Epithelial cell of proximal tubule (primary cell): ENCODE measurements at regions not wholly inside any gene's neighbourhood (a gene's known extent, or its start where the extent isn't known, plus 50 kb on each side); places are given as distances from the start of the nearest gene placed in this dataset.
"Not testable (repeated sequence)": the region's sequence is repeated elsewhere in the genome, so short reads cannot be mapped to it uniquely, and the experiment has no call there.

ENCODE experiments used
- DNase-seq: peaks from one replicate; pipeline ENCODE4 v3.0.0-alpha.2; 2011; ENCODE audit warnings: low read depth
- H3K4me3 ChIP-seq: 2 replicates; pipeline ENCODE4 v1.5.1; 2011; ENCODE audit warnings: low read depth, mild to moderate bottlenecking, low read length
- TF ChIP-seq, protein P1 (sequence below): conservative IDR thresholded peaks from 2 replicates; pipeline ENCODE4 v1.5.1; 2012; ENCODE audit warnings: low read depth, mild to moderate bottlenecking, low read length

- no peak for DNase-seq
- TF ChIP-seq, protein P1, sequence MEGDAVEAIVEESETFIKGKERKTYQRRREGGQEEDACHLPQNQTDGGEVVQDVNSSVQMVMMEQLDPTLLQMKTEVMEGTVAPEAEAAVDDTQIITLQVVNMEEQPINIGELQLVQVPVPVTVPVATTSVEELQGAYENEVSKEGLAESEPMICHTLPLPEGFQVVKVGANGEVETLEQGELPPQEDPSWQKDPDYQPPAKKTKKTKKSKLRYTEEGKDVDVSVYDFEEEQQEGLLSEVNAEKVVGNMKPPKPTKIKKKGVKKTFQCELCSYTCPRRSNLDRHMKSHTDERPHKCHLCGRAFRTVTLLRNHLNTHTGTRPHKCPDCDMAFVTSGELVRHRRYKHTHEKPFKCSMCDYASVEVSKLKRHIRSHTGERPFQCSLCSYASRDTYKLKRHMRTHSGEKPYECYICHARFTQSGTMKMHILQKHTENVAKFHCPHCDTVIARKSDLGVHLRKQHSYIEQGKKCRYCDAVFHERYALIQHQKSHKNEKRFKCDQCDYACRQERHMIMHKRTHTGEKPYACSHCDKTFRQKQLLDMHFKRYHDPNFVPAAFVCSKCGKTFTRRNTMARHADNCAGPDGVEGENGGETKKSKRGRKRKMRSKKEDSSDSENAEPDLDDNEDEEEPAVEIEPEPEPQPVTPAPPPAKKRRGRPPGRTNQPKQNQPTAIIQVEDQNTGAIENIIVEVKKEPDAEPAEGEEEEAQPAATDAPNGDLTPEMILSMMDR, result no peak
- no peak overlapping the region for H3K4me3 ChIP-seq
These were observed 140.6 kb upstream of the JCAD start for GRCh38 chr10:30200017-30200415.

GRCh38 chr10:30199376-30200016 is 140.1 kb upstream of the JCAD start:
- H3K4me3 ChIP-seq, result no peak overlapping the region
- TF ChIP-seq, protein P1, result no peak
- no peak for DNase-seq

GRCh38 chr10:30197186-30197585 is 137.8 kb upstream of the JCAD start:
- H3K4me3 ChIP-seq, result no peak overlapping the region
- DNase-seq, result no peak
- TF ChIP-seq, protein P1, result no peak

- H3K4me3 ChIP-seq, DNase-seq: not testable (repeated sequence)
These were observed 137.2 kb upstream of the JCAD start for GRCh38 chr10:30196559-30196958.

DNA sequence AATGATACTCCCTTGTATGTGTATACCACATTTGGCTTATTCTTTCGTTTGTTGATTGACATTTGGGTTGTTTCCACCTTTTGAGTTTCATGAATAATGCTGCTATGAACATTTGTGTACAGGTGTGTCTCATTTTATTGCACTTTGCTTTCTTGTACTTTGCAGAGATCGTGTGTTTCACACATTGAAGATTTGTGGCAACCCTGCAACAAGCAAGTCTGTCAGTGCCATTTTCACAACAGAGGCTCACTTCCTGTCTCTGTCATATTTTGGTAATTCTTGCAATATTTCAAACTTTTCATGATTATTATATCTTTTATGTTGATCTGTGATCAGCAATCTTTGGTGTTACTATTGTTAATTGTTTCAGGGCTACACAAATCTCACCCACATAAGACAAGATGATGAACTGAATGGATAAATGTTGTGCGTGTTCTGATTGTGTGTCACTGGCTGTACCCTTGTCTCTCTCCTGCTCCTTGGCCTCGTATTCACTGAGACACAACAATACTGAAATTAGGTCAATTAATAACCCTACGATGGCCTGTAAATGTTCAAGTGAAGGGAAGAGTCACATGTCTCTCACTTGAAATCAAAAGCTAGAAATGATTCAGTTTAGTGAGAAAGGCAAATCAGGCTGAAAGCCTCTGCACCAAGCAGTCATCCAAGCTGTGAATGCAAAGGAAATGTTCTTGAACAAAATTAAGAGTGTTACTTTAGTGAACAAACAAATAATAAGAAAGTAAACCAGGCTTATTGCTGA is 133.6 kb upstream of the JCAD start:
- TF ChIP-seq, protein P1, result no peak
- H3K4me3 ChIP-seq, result no peak overlapping the region
- DNase-seq, result no peak

- TF ChIP-seq, protein P1, result no peak
- DNase-seq, result no peak
These were observed 131.5 kb upstream of the JCAD start for GRCh38 chr10:30190577-30191552.

GRCh38 chr10:30189238-30189580 is 129.8 kb upstream of the JCAD start:
- no peak for DNase-seq
- H3K4me3 ChIP-seq, result no peak overlapping the region

More at GRCh38 chr10:30190577-30191552, 131.5 kb upstream of the JCAD start:
- H3K4me3 ChIP-seq, result no peak overlapping the region

More at GRCh38 chr10:30189238-30189580, 129.8 kb upstream of the JCAD start:
- TF ChIP-seq, protein P1, result no peak
